WERI-Rb-1 (cell line): ENCODE measurements at regions not wholly inside any gene's neighbourhood (a gene's known extent, or its start where the extent isn't known, plus 50 kb on each side); places are given as distances from the start of the nearest gene placed in this dataset.

Experiments used
- DNase-seq: peaks from one replicate; pipeline ENCODE4 v3.0.0-alpha.2; 2020
- H3K27ac ChIP-seq: fragments of 250-450 bp; sonication (Bioruptor Pico); 2 replicates; pipeline ENCODE4 v1.5.1; 2020; ENCODE audit warnings: mild to moderate bottlenecking, moderate library complexity
- H3K27me3 ChIP-seq: fragments of 250-450 bp; sonication (Bioruptor Pico); 2 replicates; pipeline ENCODE4 v1.5.1; 2021; ENCODE audit warnings: mild to moderate bottlenecking, low read depth, moderate library complexity; ENCODE audit not compliant: insufficient read depth, severe bottlenecking
- H3K36me3 ChIP-seq: fragments of 250-450 bp; sonication (Bioruptor Pico); 2 replicates; pipeline ENCODE4 v1.5.1; 2020; ENCODE audit warnings: mild to moderate bottlenecking, moderate library complexity
- H3K4me3 ChIP-seq: 2 replicates; pipeline ENCODE4 v1.5.1; 2011; ENCODE audit warnings: low read depth, mild to moderate bottlenecking, control low read depth, low read length
- H3K9me3 ChIP-seq: fragments of 250-450 bp; sonication (Bioruptor Pico); 2 replicates; pipeline ENCODE4 v1.5.1; 2021; ENCODE audit warnings: mild to moderate bottlenecking, moderate library complexity; ENCODE audit not compliant: severe bottlenecking
- TF ChIP-seq, protein P1 (sequence below): IDR thresholded peaks from 2 replicates; pipeline ENCODE4 v1.5.1; 2011; ENCODE audit warnings: low read depth, mild to moderate bottlenecking, control low read depth, inconsistent platforms, low read length

DNA sequence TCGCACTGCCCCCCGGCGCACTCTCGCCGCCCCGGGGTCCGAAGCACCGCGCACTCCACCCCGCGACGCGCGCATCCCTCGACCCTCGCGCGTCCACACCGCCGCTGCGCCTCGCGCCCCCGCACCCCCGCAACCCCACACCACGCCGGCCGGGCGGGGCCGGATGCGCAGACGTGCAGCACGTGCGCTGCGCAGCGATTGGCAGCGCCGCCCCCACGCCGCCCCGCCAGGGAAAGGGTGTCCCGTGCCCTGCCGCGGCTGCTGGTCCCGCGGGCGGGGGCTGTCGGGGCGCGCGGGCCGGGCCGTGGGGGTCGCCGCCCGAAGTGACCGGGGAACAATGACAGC is 53.7 kb upstream of the KDM7A start:
- no peak for DNase-seq
- Histone ChIP-seq H3K36me3 (no peaks in the 10 kb centered on the region), H3K27me3 (no peaks in the 10 kb centered on the region), H3K27ac (no peak overlapping the region), H3K4me3 (peak overlapping the region; percentile 77), H3K9me3 (no peaks in the 10 kb centered on the region)
- TF ChIP-seq, protein P1, sequence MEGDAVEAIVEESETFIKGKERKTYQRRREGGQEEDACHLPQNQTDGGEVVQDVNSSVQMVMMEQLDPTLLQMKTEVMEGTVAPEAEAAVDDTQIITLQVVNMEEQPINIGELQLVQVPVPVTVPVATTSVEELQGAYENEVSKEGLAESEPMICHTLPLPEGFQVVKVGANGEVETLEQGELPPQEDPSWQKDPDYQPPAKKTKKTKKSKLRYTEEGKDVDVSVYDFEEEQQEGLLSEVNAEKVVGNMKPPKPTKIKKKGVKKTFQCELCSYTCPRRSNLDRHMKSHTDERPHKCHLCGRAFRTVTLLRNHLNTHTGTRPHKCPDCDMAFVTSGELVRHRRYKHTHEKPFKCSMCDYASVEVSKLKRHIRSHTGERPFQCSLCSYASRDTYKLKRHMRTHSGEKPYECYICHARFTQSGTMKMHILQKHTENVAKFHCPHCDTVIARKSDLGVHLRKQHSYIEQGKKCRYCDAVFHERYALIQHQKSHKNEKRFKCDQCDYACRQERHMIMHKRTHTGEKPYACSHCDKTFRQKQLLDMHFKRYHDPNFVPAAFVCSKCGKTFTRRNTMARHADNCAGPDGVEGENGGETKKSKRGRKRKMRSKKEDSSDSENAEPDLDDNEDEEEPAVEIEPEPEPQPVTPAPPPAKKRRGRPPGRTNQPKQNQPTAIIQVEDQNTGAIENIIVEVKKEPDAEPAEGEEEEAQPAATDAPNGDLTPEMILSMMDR: no peak

DNA sequence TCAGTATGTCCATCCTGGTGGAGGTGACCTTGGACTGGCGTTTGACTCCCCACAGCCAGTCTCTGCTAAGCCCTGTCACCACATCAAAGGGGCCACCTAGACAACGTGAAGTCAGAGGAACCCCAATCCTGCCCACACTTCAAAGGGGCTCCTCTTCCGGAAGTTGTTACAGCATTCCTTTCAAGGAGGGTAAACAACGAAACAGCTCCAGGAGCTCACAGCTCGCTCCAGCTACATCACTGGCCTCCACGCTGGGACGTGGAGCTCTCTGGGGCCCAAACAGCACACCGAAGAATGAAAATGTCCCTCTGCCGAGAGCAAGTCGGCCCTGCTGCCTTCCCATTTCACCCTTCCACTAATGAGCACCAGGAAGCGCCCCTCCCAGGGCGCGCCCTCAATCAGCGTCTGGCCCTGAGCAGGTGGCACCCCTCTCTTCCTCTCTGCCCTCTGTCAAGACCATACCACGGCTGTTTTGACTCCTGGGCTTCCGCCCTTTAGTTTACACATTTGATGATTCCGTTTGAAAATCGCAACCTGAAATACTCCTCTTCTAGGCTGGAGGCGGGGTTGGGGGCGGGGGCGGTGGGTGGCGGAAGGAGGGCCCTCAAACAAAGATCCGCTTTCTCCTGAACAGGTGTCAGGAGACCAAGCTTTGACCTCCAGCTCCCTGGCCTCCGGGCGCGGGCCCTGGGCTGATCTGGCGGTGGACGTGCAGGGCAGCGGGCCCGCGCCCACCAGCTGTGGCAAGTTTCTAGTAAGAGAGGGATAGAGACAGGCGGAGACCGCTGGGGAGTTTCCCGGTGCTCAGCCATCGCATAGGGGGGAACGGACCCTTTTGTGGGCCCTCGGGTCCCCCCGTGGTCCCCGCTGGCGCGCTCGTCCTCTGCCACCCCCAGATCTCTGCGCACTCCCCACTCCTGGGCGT is 53.1 kb upstream of the KDM7A start:
- Histone ChIP-seq H3K27ac (no peak overlapping the region), H3K36me3 (no peaks in the 10 kb centered on the region), H3K4me3 (no peak overlapping the region), H3K27me3 (no peaks in the 10 kb centered on the region), H3K9me3 (no peaks in the 10 kb centered on the region)
- TF ChIP-seq, protein P1: no peak
- DNase-seq: no peak

DNA sequence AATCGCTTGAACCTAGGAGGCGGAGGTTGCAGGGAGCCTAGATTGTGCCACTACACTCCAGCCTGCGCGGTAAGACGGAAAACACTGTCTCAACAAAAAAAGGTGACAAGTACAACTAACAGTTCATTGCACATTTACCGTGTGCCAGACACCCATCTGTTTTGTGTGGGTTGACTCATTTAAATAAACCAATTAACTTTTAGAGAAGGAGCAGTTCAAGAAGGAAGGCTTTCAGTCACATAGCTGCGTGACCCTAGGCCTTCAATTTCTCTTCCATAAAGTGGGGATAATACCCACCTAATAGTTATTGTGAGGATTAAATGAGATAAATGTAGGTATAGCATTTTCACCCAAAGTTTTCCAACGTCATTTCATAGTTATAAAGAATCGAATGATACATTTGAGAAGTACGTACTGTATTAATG is 52.3 kb upstream of the KDM7A start:
- Histone ChIP-seq H3K27me3 (no peaks in the 10 kb centered on the region), H3K9me3 (no peaks in the 10 kb centered on the region), H3K4me3 (no peak overlapping the region), H3K36me3 (no peaks in the 10 kb centered on the region), H3K27ac (no peak overlapping the region)
- TF ChIP-seq, protein P1: no peak
- DNase-seq: no peak
